Stimulated activated CD4-positive, alpha-beta T cell treated with anti-CD3 and anti-CD28 coated beads, Interleukin-4, amount 100 ng/mL, for 24 hours (primary cell): ENCODE measurements at regions not wholly inside any gene's neighbourhood (a gene's known extent, or its start where the extent isn't known, plus 50 kb on each side); places are given as distances from the start of the nearest gene placed in this dataset.
"Not testable (repeated sequence)": the region's sequence is repeated elsewhere in the genome, so short reads cannot be mapped to it uniquely, and the experiment has no call there.

ENCODE experiments used
- DNase-seq: peaks from one replicate; pipeline ENCODE4 v3.0.0-alpha.2; 2020

GRCh38 chr16:29179401-29180205 lies 194.8 kb downstream of the LAT start:
- not testable (repeated sequence) for DNase-seq

- DNase-seq, result not testable (repeated sequence)
Measured at GRCh38 chr16:29177888-29178726, 193.3 kb downstream of the LAT start.

GRCh38 chr16:29177203-29177887 lies 192.5 kb downstream of the LAT start:
- not testable (repeated sequence) for DNase-seq

GRCh38 chr16:29176822-29177202 lies 192.0 kb downstream of the LAT start:
- DNase-seq, result not testable (repeated sequence)

- not testable (repeated sequence) for DNase-seq
Measured at GRCh38 chr16:29176154-29176470, 191.3 kb downstream of the LAT start.

- DNase-seq, result not testable (repeated sequence)
Measured at GRCh38 chr16:29175411-29176153, 190.7 kb downstream of the LAT start.

GRCh38 chr16:29173371-29174305 lies 188.8 kb downstream of the LAT start:
- not testable (repeated sequence) for DNase-seq

GRCh38 chr16:29172098-29172724 lies 187.4 kb downstream of the LAT start:
- not testable (repeated sequence) for DNase-seq

- not testable (repeated sequence) for DNase-seq
Measured at GRCh38 chr16:29171296-29171695, 186.4 kb downstream of the LAT start.

GRCh38 chr16:29170393-29171119 lies 185.7 kb downstream of the LAT start:
- DNase-seq, result not testable (repeated sequence)

- not testable (repeated sequence) for DNase-seq
Measured at GRCh38 chr16:29169295-29169994, 184.6 kb downstream of the LAT start.

GRCh38 chr16:29168515-29169259 lies 183.8 kb downstream of the LAT start:
- not testable (repeated sequence) for DNase-seq

GRCh38 chr16:29164442-29165089 lies 179.7 kb downstream of the LAT start:
- not testable (repeated sequence) for DNase-seq

- not testable (repeated sequence) for DNase-seq
Measured at GRCh38 chr16:29160171-29160570, 175.3 kb downstream of the LAT start.

GRCh38 chr16:29159603-29160002 lies 174.8 kb downstream of the LAT start:
- not testable (repeated sequence) for DNase-seq

GRCh38 chr16:29158785-29159184 lies 173.9 kb downstream of the LAT start:
- no peak for DNase-seq

GRCh38 chr16:29158031-29158784 lies 173.4 kb downstream of the LAT start:
- not testable (repeated sequence) for DNase-seq
